ENCODE measurements at regions not wholly inside any gene's neighbourhood (a gene's known extent, or its start where the extent isn't known, plus 50 kb on each side); places are given as distances from the start of the nearest gene placed in this dataset.
A peak's percentile ranks its signal among the peaks of the same experiment; 100 is the strongest.

GRCh38 chr13:44760434-44760833, 184.3 kb upstream of the TSC22D1 start:
- no peak overlapping the region for H3K4me3 ChIP-seq (ENCODE audit: low read depth, low read length)
- no peak for DNase-seq (ENCODE audit: low read depth)

- peak; percentile 26 for DNase-seq (ENCODE audit: low read depth)
- H3K4me3 ChIP-seq (ENCODE audit: low read depth, low read length), result no peak overlapping the region
Measured at GRCh38 chr13:44759384-44760360, 183.5 kb upstream of the TSC22D1 start.

- peak; percentile 90 for DNase-seq (ENCODE audit: low read depth)
Measured at GRCh38 chr13:44758630-44759383, 182.7 kb upstream of the TSC22D1 start.

GRCh38 chr13:44757671-44758070, 181.5 kb upstream of the TSC22D1 start:
- H3K4me3 ChIP-seq (ENCODE audit: low read depth, low read length), result no peak overlapping the region
- no peak for DNase-seq (ENCODE audit: low read depth)

More at GRCh38 chr13:44758630-44759383, 182.7 kb upstream of the TSC22D1 start:
- no peak overlapping the region for H3K4me3 ChIP-seq (ENCODE audit: low read depth, low read length)

GRCh38 chr13:44756276-44756810, 180.2 kb upstream of the TSC22D1 start:
- no peak for DNase-seq (ENCODE audit: low read depth)

GRCh38 chr13:44755872-44756271, 179.7 kb upstream of the TSC22D1 start:
- H3K4me3 ChIP-seq (ENCODE audit: low read depth, low read length), result no peak overlapping the region
- DNase-seq (ENCODE audit: low read depth), result peak; percentile 30

More at GRCh38 chr13:44756276-44756810, 180.2 kb upstream of the TSC22D1 start:
- no peak overlapping the region for H3K4me3 ChIP-seq (ENCODE audit: low read depth, low read length)

GRCh38 chr13:44752164-44752563, 176.0 kb upstream of the TSC22D1 start:
- H3K4me3 ChIP-seq (ENCODE audit: low read depth, low read length), result no peak overlapping the region
- DNase-seq (ENCODE audit: low read depth), result no peak

- no peak overlapping the region for H3K4me3 ChIP-seq (ENCODE audit: low read depth, low read length)
- DNase-seq (ENCODE audit: low read depth), result no peak
Measured at GRCh38 chr13:44750630-44751029, 174.5 kb upstream of the TSC22D1 start.

GRCh38 chr13:44749906-44750305, 173.8 kb upstream of the TSC22D1 start:
- DNase-seq (ENCODE audit: low read depth), result no peak
- H3K4me3 ChIP-seq (ENCODE audit: low read depth, low read length), result no peak overlapping the region

GRCh38 chr13:44748439-44748838, 172.3 kb upstream of the TSC22D1 start:
- DNase-seq (ENCODE audit: low read depth), result no peak
- H3K4me3 ChIP-seq (ENCODE audit: low read depth, low read length), result no peak overlapping the region

- no peak overlapping the region for H3K4me3 ChIP-seq (ENCODE audit: low read depth, low read length)
- no peak for DNase-seq (ENCODE audit: low read depth)
Measured at GRCh38 chr13:44747179-44747578, 171.0 kb upstream of the TSC22D1 start.

- no peak overlapping the region for H3K4me3 ChIP-seq (ENCODE audit: low read depth, low read length)
- no peak for DNase-seq (ENCODE audit: low read depth)
Measured at GRCh38 chr13:44746690-44747089, 170.6 kb upstream of the TSC22D1 start.

- H3K4me3 ChIP-seq (ENCODE audit: low read depth, low read length), result no peak overlapping the region
Measured at GRCh38 chr13:44744880-44745633, 168.9 kb upstream of the TSC22D1 start.

GRCh38 chr13:44739539-44739938, 163.4 kb upstream of the TSC22D1 start:
- no peak overlapping the region for H3K4me3 ChIP-seq (ENCODE audit: low read depth, low read length)
- no peak for DNase-seq (ENCODE audit: low read depth)

More at GRCh38 chr13:44744880-44745633, 168.9 kb upstream of the TSC22D1 start:
- DNase-seq (ENCODE audit: low read depth), result no peak

GRCh38 chr13:44739120-44739519, 163.0 kb upstream of the TSC22D1 start:
- DNase-seq (ENCODE audit: low read depth), result no peak
- H3K4me3 ChIP-seq (ENCODE audit: low read depth, low read length), result no peak overlapping the region

GRCh38 chr13:44738463-44738862, 162.3 kb upstream of the TSC22D1 start:
- no peak overlapping the region for H3K4me3 ChIP-seq (ENCODE audit: low read depth, low read length)
- no peak for DNase-seq (ENCODE audit: low read depth)

- no peak for DNase-seq (ENCODE audit: low read depth)
- no peak overlapping the region for H3K4me3 ChIP-seq (ENCODE audit: low read depth, low read length)
Measured at GRCh38 chr13:44735806-44736205, 159.7 kb upstream of the TSC22D1 start.

- DNase-seq (ENCODE audit: low read depth), result peak; percentile 89
Measured at GRCh38 chr13:44734201-44734707, 158.1 kb upstream of the TSC22D1 start.

GRCh38 chr13:44732503-44733098, 156.5 kb upstream of the TSC22D1 start:
- H3K4me3 ChIP-seq (ENCODE audit: low read depth, low read length), result no peak overlapping the region
- DNase-seq (ENCODE audit: low read depth), result no peak

More at GRCh38 chr13:44734201-44734707, 158.1 kb upstream of the TSC22D1 start:
- H3K4me3 ChIP-seq (ENCODE audit: low read depth, low read length), result no peak overlapping the region

Measured in skeletal muscle cell (primary cell).